SU-DHL-6 (cell line): ENCODE measurements at regions not wholly inside any gene's neighbourhood (a gene's known extent, or its start where the extent isn't known, plus 50 kb on each side); places are given as distances from the start of the nearest gene placed in this dataset.

ENCODE experiments used
- H2AFZ ChIP-seq: fragments of 200-600 bp; sonication (generic); 2 replicates; pipeline ENCODE4 v1.6.1; 2014; ENCODE audit warnings: low read depth, mild to moderate bottlenecking, moderate library complexity, mixed read lengths, antibody characterized with exemption, low read length; ENCODE audit not compliant: severe bottlenecking
- H3F3A ChIP-seq: fragments of 200-600 bp; shearing (Covaris generic); 2 replicates; pipeline ENCODE4 v1.6.0; 2016; ENCODE audit warnings: antibody characterized with exemption, mild to moderate bottlenecking; ENCODE audit not compliant: insufficient read depth
- H3K27ac ChIP-seq: fragments of 200-600 bp; sonication (generic); 2 replicates; pipeline ENCODE4 v1.5.1; 2016; ENCODE audit warnings: low read depth, mild to moderate bottlenecking, low read length, moderate library complexity, mixed read lengths
- H3K27me3 ChIP-seq: fragments of 200-600 bp; sonication (generic), shearing (Covaris generic); 2 replicates; pipeline ENCODE4 v1.6.0; 2014; ENCODE audit warnings: mild to moderate bottlenecking, low read length
- H3K36me3 ChIP-seq: fragments of 200-600 bp; sonication (generic); 2 replicates; pipeline ENCODE4 v1.6.1; 2014; ENCODE audit warnings: mild to moderate bottlenecking, low read length, mixed read lengths
- H3K4me2 ChIP-seq: fragments of 300-600, 200-600 bp; shearing (Covaris generic), sonication (generic); 2 replicates; pipeline ENCODE4 v1.6.0; 2014; ENCODE audit warnings: low read length, low read depth, mild to moderate bottlenecking; ENCODE audit not compliant: poor library complexity, severe bottlenecking
- H3K4me3 ChIP-seq: fragments of 200-600 bp; sonication (generic); 2 replicates; pipeline ENCODE4 v1.5.1; 2014; ENCODE audit warnings: antibody characterized with exemption, low read length, mild to moderate bottlenecking, mixed read lengths; ENCODE audit not compliant: insufficient read depth, poor library complexity, severe bottlenecking
- H3K79me2 ChIP-seq: fragments of 200-600 bp; sonication (generic); 2 replicates; pipeline ENCODE4 v1.6.1; 2014; ENCODE audit warnings: mild to moderate bottlenecking, low read length, moderate library complexity; ENCODE audit not compliant: insufficient read depth
- H3K9ac ChIP-seq: fragments of 200-600 bp; sonication (generic); 2 replicates; pipeline ENCODE4 v1.7.0; 2014; ENCODE audit warnings: mild to moderate bottlenecking, low read length
- H3K9me2 ChIP-seq: fragments of 200-600 bp; sonication (generic); replicated peaks from 2 replicates; pipeline ENCODE4 v1.6.1; 2014; ENCODE audit warnings: low read length; ENCODE audit not compliant: insufficient read depth
- H3K9me3 ChIP-seq: fragments of 200-600 bp; sonication (generic); 2 replicates; pipeline ENCODE4 v1.6.1; 2014; ENCODE audit warnings: low read length, mixed read lengths; ENCODE audit not compliant: insufficient read depth
- H4K20me1 ChIP-seq: fragments of 200-600 bp; sonication (generic); 2 replicates; pipeline ENCODE4 v1.6.1; 2014; ENCODE audit warnings: low read depth, mild to moderate bottlenecking, antibody characterized with exemption, low read length, moderate library complexity, mixed read lengths
- EZH2phosphoT487 ChIP-seq: fragments of 200-600 bp; sonication (generic), shearing (Covaris generic); conservative IDR thresholded peaks from 2 replicates; pipeline ENCODE4 v1.6.1; 2018; ENCODE audit warnings: mild to moderate bottlenecking, antibody characterized with exemption, low read length, moderate library complexity, mixed read lengths
- TF ChIP-seq, protein P1 (sequence below): fragments of 200-600 bp; sonication (generic); IDR thresholded peaks from one replicate; pipeline ENCODE4 v1.5.1; 2017; ENCODE audit warnings: antibody characterized with exemption, mild to moderate bottlenecking, low read length, moderate library complexity; ENCODE audit not compliant: insufficient read depth, poor library complexity, severe bottlenecking

DNA sequence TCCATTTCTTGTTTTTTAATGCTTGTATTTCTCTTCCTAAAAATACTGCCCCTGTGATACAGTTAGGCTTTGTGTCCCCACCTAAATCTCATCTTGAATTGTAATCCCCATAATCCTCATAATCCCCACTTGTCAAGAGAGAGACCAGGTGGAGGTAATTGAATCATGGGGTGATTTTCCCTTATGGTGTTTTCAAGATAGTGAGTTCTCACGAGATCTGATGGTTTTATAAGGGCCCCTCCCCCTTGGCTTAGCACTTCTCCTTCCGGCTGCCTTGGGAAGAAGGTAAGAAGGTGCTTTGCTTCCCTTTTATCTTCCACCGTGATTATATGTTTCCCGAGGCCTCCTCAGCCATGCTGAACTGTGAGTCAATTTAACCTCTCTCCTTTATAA lies 227.4 kb downstream of the MAN2A1 start:
- no peak overlapping the region for H3K9ac ChIP-seq

DNA sequence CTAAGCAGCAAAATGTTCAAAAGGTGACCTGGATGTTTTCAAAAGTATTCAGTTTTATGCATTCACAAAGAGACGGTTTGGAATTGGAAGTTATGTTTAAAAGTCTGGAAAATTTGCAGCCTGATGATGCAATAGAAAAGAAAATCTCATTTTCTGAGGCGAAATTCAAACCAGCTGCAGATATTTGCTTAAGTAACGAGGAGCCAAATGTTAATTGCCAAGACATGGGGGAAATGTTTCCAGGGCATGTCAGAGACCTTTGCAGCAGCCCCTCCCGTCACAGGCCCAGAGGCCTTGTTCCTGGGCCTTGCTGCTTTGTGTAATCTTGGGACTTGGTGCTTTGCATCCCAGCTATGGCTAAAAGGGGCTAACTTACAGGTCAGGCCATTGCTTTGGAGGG lies 228.2 kb downstream of the MAN2A1 start:
- H2AFZ ChIP-seq = no peak overlapping the region
- H3F3A ChIP-seq = no peaks in the 10 kb centered on the region
- no peak overlapping the region for H3K4me2 ChIP-seq
- no peak overlapping the region for H3K9ac ChIP-seq
- H3K36me3 ChIP-seq = no peaks in the 10 kb centered on the region
- H4K20me1 ChIP-seq = no peaks in the 10 kb centered on the region
- no peak overlapping the region for H3K27ac ChIP-seq
- no peaks in the 10 kb centered on the region for H3K9me2 ChIP-seq
- H3K4me3 ChIP-seq = no peak overlapping the region
- no peaks in the 10 kb centered on the region for H3K27me3 ChIP-seq
- TF ChIP-seq, protein P1, sequence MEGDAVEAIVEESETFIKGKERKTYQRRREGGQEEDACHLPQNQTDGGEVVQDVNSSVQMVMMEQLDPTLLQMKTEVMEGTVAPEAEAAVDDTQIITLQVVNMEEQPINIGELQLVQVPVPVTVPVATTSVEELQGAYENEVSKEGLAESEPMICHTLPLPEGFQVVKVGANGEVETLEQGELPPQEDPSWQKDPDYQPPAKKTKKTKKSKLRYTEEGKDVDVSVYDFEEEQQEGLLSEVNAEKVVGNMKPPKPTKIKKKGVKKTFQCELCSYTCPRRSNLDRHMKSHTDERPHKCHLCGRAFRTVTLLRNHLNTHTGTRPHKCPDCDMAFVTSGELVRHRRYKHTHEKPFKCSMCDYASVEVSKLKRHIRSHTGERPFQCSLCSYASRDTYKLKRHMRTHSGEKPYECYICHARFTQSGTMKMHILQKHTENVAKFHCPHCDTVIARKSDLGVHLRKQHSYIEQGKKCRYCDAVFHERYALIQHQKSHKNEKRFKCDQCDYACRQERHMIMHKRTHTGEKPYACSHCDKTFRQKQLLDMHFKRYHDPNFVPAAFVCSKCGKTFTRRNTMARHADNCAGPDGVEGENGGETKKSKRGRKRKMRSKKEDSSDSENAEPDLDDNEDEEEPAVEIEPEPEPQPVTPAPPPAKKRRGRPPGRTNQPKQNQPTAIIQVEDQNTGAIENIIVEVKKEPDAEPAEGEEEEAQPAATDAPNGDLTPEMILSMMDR = no peak
- no peak for TF ChIP-seq EZH2phosphoT487
- no peaks in the 10 kb centered on the region for H3K9me3 ChIP-seq
- H3K79me2 ChIP-seq = no peaks in the 10 kb centered on the region

More for the DNA sequence above, 227.4 kb downstream of the MAN2A1 start:
- Histone ChIP-seq H3K36me3 (no peaks in the 10 kb centered on the region), H3K79me2 (no peaks in the 10 kb centered on the region), H3K4me2 (no peak overlapping the region), H4K20me1 (no peaks in the 10 kb centered on the region), H3K4me3 (no peak overlapping the region), H3K9me2 (no peaks in the 10 kb centered on the region), H2AFZ (no peak overlapping the region), H3K27me3 (no peaks in the 10 kb centered on the region), H3F3A (no peaks in the 10 kb centered on the region), H3K9me3 (no peaks in the 10 kb centered on the region), H3K27ac (no peak overlapping the region)
- no peak for TF ChIP-seq EZH2phosphoT487
- TF ChIP-seq, protein P1 = no peak

DNA sequence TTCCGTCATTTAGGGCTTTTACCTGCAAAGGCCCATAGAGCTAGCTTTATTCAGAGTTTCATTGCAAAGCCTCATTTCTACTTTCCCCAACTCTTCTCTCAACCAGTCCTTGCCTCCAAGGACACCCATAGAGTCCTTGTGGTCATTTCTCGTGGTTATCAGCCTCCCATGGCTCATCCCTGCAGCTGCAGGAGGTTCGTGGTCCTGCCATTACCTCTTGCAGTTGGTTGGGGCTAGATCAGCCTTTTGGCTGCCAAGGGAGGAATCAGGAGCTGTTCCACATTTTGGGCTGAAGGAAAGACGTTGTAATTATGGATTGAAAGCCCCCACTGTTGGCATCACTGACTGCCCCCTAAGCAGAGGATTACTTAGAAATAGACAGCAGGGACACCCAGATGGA lies 231.0 kb downstream of the MAN2A1 start:
- Histone ChIP-seq H3K9ac (no peak overlapping the region), H3K9me3 (no peaks in the 10 kb centered on the region), H3F3A (no peaks in the 10 kb centered on the region), H3K36me3 (no peaks in the 10 kb centered on the region), H3K27ac (no peak overlapping the region), H3K4me2 (no peak overlapping the region), H3K27me3 (no peaks in the 10 kb centered on the region), H2AFZ (no peak overlapping the region), H3K4me3 (no peak overlapping the region), H3K79me2 (no peaks in the 10 kb centered on the region), H3K9me2 (0 out of 2 replicates have a peak, but pooled peaks cover 3% of the 10 kb centered on the region), H4K20me1 (no peaks in the 10 kb centered on the region)
- TF ChIP-seq, protein P1 = no peak
- no peak for TF ChIP-seq EZH2phosphoT487
